GM23338 (cell line): ENCODE measurements at regions not wholly inside any gene's neighbourhood (a gene's known extent, or its start where the extent isn't known, plus 50 kb on each side); places are given as distances from the start of the nearest gene placed in this dataset.

Experiments
- CREB1 ChIP-seq: fragments of 250-450 bp; sonication (Bioruptor Pico); IDR thresholded peaks from 2 replicates; pipeline ENCODE4 v1.5.0; 2020; ENCODE audit warnings: low read depth, mild to moderate bottlenecking, moderate library complexity
- CTCF ChIP-seq, 2 experiments: fragments of 200-600 bp in 1 of 2; sonication (generic) in 1 of 2; conservative IDR thresholded peaks; 2 replicates each; pipeline versions ENCODE4 v1.5.1 to v1.6.1; 2016 to 2017; ENCODE audit warnings: antibody characterized with exemption in 2 of 2, low read depth in 2 of 2, mild to moderate bottlenecking in 2 of 2, moderate library complexity in 1 of 2
- NANOG ChIP-seq: IDR thresholded peaks from 2 replicates; pipeline ENCODE4 v1.6.1; 2016; ENCODE audit warnings: antibody characterized with exemption, borderline replicate concordance
- REST ChIP-seq: IDR thresholded peaks from one replicate; pipeline ENCODE4 v1.6.1; 2018; ENCODE audit warnings: antibody characterized with exemption; ENCODE audit not compliant: unreplicated experiment
- ZNF331 ChIP-seq: fragments of 250-450 bp; sonication (Bioruptor Pico); IDR thresholded peaks from 2 replicates; pipeline ENCODE4 v1.5.0; 2020; ENCODE audit warnings: low read depth, mild to moderate bottlenecking, moderate library complexity

GRCh38 chr4:136156947-136157346 lies 1375.3 kb downstream of the PCDH18 start:
- TF ChIP-seq CTCF (conservative IDR thresholded peaks at IDR 0.05; ENCODE audit: low read depth in 2 of 2) (no peak), NANOG (no peak), REST (no peak), CREB1 (no peak), ZNF331 (no peak)
